Glutamatergic neuron (in vitro differentiated cells): ENCODE measurements at regions not wholly inside any gene's neighbourhood (a gene's known extent, or its start where the extent isn't known, plus 50 kb on each side); places are given as distances from the start of the nearest gene placed in this dataset.

Source experiments
- DNase-seq: peaks from one replicate; pipeline ENCODE4 v3.0.0; 2022
- H3K27ac Mint-ChIP-seq: one replicate; pipeline ENCODE4 v1.8.0; 2020; ENCODE audit warnings: mild to moderate bottlenecking, mixed read lengths, inconsistent platforms; ENCODE audit not compliant: unreplicated experiment
- H3K27me3 Mint-ChIP-seq: one replicate; pipeline ENCODE4 v1.8.0; 2020; ENCODE audit warnings: mild to moderate bottlenecking, moderate library complexity, mixed read lengths, inconsistent platforms; ENCODE audit not compliant: unreplicated experiment
- H3K36me3 Mint-ChIP-seq: one replicate; pipeline ENCODE4 v1.8.0; 2020; ENCODE audit warnings: mild to moderate bottlenecking, mixed read lengths, inconsistent platforms; ENCODE audit not compliant: unreplicated experiment
- H3K4me1 Mint-ChIP-seq: one replicate; pipeline ENCODE4 v1.8.0; 2020; ENCODE audit warnings: mild to moderate bottlenecking, low read depth, mixed read lengths, inconsistent platforms; ENCODE audit not compliant: unreplicated experiment
- H3K4me3 Mint-ChIP-seq: one replicate; pipeline ENCODE4 v1.8.0; 2020; ENCODE audit warnings: mild to moderate bottlenecking, mixed read lengths, inconsistent platforms; ENCODE audit not compliant: unreplicated experiment
- H3K9me3 Mint-ChIP-seq: one replicate; pipeline ENCODE4 v1.8.0; 2020; ENCODE audit warnings: mild to moderate bottlenecking, moderate library complexity, mixed read lengths, inconsistent platforms; ENCODE audit not compliant: unreplicated experiment
- TF ChIP-seq, protein P1 (sequence below): fragments of 200-600 bp; sonication (generic); IDR thresholded peaks from one replicate; pipeline ENCODE4 v1.5.0; 2021; ENCODE audit not compliant: partially characterized antibody, unreplicated experiment

DNA sequence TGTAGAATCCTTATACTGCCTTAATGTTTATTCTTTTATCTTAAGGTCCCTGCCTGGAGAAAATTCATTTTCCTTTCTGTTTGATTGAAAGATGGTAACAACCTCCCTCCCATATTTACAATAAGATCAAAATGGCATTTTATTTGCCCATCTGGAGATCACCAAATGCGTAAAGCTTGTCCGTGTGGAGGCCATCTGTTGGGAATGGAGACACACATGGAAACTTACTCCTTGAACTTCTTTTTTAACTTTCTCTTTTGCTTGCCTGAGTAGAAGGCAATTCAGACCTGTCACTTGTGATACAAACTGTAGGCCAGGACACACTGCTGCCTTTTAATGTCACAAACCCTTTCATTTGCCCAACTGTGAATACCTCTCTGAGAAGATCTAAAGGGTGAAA is 144.8 kb upstream of the CEP162 start:
- DNase-seq, result no peak
- H3K27ac Mint-ChIP-seq, result no peak overlapping the region

DNA sequence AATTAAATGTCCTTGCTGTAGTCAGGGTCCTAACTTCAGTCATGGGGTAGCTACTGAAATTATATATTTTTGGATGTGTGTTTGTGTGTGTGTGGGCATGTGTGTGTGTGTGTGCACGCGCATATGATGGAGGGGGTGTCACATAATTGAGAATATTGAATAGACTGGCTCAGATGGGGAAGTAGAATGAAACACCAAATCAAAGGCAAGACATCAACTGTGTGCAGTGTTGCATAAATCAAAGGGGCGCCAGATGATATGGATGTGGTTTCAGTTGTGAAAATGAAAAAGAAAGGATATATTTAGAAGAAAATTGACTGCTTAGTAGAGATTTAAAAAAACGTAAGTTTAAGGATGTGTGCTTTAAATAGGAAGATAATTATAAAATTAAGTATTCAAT is 144.2 kb upstream of the CEP162 start:
- Mint-ChIP-seq H3K9me3 (no peaks in the 10 kb centered on the region), H3K4me1 (peaks cover 8% of the 10 kb centered on the region), H3K36me3 (no peaks in the 10 kb centered on the region), H3K27me3 (no peaks in the 10 kb centered on the region), H3K4me3 (no peak overlapping the region), H3K27ac (no peak overlapping the region)
- no peak for DNase-seq
- TF ChIP-seq, protein P1, sequence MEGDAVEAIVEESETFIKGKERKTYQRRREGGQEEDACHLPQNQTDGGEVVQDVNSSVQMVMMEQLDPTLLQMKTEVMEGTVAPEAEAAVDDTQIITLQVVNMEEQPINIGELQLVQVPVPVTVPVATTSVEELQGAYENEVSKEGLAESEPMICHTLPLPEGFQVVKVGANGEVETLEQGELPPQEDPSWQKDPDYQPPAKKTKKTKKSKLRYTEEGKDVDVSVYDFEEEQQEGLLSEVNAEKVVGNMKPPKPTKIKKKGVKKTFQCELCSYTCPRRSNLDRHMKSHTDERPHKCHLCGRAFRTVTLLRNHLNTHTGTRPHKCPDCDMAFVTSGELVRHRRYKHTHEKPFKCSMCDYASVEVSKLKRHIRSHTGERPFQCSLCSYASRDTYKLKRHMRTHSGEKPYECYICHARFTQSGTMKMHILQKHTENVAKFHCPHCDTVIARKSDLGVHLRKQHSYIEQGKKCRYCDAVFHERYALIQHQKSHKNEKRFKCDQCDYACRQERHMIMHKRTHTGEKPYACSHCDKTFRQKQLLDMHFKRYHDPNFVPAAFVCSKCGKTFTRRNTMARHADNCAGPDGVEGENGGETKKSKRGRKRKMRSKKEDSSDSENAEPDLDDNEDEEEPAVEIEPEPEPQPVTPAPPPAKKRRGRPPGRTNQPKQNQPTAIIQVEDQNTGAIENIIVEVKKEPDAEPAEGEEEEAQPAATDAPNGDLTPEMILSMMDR, result no peak

More for the DNA sequence above, 144.8 kb upstream of the CEP162 start:
- no peaks in the 10 kb centered on the region for H3K27me3 Mint-ChIP-seq
- no peak overlapping the region for H3K4me3 Mint-ChIP-seq
- no peaks in the 10 kb centered on the region for H3K36me3 Mint-ChIP-seq
- H3K4me1 Mint-ChIP-seq, result peaks cover 8% of the 10 kb centered on the region
- no peaks in the 10 kb centered on the region for H3K9me3 Mint-ChIP-seq
- TF ChIP-seq, protein P1, result no peak

- H3K27ac Mint-ChIP-seq, result no peak overlapping the region
- no peaks in the 10 kb centered on the region for H3K4me1 Mint-ChIP-seq
- TF ChIP-seq, protein P1, result no peak
Measured at GRCh38 chr6:84362193-84362821, 134.9 kb upstream of the CEP162 start.

DNA sequence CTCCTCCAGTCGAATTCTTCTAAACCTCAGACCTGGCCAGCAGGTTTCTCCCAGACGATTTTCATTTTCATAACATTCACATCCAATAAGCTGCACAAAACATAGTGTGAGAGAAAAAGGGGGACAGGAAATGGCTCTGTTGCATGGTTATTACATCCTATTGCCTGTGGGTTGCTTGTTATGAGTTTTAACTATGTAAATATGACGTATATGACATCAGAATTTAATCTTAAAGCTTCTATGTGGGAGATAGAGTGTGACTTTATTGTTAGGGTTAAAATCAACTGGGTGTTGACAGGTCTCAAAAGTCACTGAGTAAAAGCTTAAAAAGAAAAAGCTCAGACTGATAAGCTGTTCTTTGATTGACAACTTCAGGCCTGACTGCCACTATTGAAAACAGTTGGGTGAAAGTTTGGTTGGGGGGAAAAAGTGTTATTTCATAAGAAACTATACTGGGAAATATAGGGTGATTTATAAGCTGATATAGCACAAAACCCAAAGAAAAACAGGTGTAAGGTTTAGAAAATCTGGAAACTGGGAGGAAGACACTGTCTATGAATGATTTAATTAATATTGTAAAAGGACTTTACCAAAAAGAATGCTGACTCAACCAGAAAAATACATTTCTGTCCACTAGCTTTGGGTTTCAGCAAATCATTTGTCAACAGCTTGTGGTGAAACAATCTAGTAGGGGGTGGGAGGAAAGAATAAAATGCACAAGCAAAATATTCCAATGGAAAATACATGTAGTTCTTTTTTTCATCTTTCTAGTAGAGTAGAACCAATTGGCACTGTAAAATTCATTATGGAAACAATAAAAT is 134.1 kb upstream of the CEP162 start:
- no peak overlapping the region for H3K27ac Mint-ChIP-seq
- no peaks in the 10 kb centered on the region for H3K27me3 Mint-ChIP-seq
- H3K9me3 Mint-ChIP-seq, result no peaks in the 10 kb centered on the region
- H3K4me3 Mint-ChIP-seq, result no peak overlapping the region
- no peaks in the 10 kb centered on the region for H3K4me1 Mint-ChIP-seq
- DNase-seq, result no peak
- TF ChIP-seq, protein P1, result no peak
- H3K36me3 Mint-ChIP-seq, result no peaks in the 10 kb centered on the region

More at GRCh38 chr6:84362193-84362821, 134.9 kb upstream of the CEP162 start:
- Mint-ChIP-seq H3K9me3 (no peaks in the 10 kb centered on the region), H3K27me3 (no peaks in the 10 kb centered on the region), H3K36me3 (no peaks in the 10 kb centered on the region), H3K4me3 (no peak overlapping the region)
- no peak for DNase-seq

GRCh38 chr6:84360039-84360438 is 132.6 kb upstream of the CEP162 start:
- H3K27ac Mint-ChIP-seq, result no peak overlapping the region
- no peaks in the 10 kb centered on the region for H3K9me3 Mint-ChIP-seq
- no peaks in the 10 kb centered on the region for H3K36me3 Mint-ChIP-seq
- H3K4me3 Mint-ChIP-seq, result no peak overlapping the region
- TF ChIP-seq, protein P1, result no peak
- DNase-seq, result no peak
- H3K4me1 Mint-ChIP-seq, result no peaks in the 10 kb centered on the region
- H3K27me3 Mint-ChIP-seq, result no peaks in the 10 kb centered on the region
